ENCODE measurements at regions not wholly inside any gene's neighbourhood (a gene's known extent, or its start where the extent isn't known, plus 50 kb on each side); places are given as distances from the start of the nearest gene placed in this dataset.
"Not testable (repeated sequence)": the region's sequence is repeated elsewhere in the genome, so short reads cannot be mapped to it uniquely, and the experiment has no call there.

DNA sequence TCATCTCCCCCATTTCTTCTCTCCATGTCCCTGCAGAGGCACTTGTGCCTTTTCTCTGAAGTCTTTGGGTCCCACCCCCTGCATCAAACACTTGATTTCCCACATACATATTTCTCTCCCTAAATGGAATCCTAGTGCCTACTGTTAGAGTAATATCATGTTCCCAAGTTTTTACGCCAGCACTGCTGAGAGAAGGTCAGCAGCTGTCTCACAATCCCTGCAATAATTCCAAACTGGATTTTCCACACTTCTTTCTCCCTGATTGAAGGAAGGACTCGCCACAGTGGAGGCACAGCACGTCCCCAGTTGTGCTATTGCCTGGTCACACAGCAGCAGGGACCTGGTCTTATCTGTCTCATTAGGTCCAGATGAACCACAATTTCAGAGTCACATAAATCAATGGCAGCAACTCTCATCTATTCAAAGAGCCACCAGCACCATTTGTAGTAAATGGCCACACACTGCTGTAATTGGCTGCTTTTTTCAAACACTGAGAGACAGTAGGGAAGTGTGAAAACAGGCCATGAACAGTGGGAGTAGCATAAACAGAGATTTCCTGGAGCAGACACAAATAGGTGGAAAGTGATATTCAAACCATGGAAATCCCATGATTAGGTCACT, 605.5 kb downstream of the XPNPEP1 start:
- WGBS, 5 donors = 49 to 60% (median 53%) methylated on average over 3 of the region's 3 CpGs
- no peaks in the 10 kb centered on the region for H3K27me3 ChIP-seq (replicated peaks in 1 of 7)
- intact Hi-C loops (cut with DNase I; ENCODE audit: low total_unique reads) = no loop called here
- no peak for DNase-seq
- no peaks in the 10 kb centered on the region for H3K36me3 ChIP-seq
- no peak overlapping the region for H3K27ac ChIP-seq
- H3K4me3 ChIP-seq = no peak overlapping the region
- TF ChIP-seq, protein P1, sequence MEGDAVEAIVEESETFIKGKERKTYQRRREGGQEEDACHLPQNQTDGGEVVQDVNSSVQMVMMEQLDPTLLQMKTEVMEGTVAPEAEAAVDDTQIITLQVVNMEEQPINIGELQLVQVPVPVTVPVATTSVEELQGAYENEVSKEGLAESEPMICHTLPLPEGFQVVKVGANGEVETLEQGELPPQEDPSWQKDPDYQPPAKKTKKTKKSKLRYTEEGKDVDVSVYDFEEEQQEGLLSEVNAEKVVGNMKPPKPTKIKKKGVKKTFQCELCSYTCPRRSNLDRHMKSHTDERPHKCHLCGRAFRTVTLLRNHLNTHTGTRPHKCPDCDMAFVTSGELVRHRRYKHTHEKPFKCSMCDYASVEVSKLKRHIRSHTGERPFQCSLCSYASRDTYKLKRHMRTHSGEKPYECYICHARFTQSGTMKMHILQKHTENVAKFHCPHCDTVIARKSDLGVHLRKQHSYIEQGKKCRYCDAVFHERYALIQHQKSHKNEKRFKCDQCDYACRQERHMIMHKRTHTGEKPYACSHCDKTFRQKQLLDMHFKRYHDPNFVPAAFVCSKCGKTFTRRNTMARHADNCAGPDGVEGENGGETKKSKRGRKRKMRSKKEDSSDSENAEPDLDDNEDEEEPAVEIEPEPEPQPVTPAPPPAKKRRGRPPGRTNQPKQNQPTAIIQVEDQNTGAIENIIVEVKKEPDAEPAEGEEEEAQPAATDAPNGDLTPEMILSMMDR (IDR thresholded peaks at IDR 0.05 in 8 of 11, conservative IDR thresholded peaks at IDR 0.05 in 3 of 11) = no peak
- H3K4me1 ChIP-seq = no peaks in the 10 kb centered on the region
- peaks cover 0 to 19% (median 13%) of the 10 kb centered on the region in 8 donors for H3K9me3 ChIP-seq

- intact Hi-C loops (cut with DNase I; ENCODE audit: low total_unique reads) = not testable (repeated sequence)
- WGBS, 5 donors = 65 to 86% (median 69%) methylated on average over 3 of the region's 3 CpGs
Observed at GRCh38 chr10:109314016-109314415, 609.3 kb downstream of the XPNPEP1 start.

GRCh38 chr10:109312555-109312954, 610.8 kb downstream of the XPNPEP1 start:
- H3K36me3 ChIP-seq; H3K4me1 ChIP-seq; DNase-seq; H3K4me3 ChIP-seq; H3K27ac ChIP-seq; intact Hi-C loops (cut with DNase I; ENCODE audit: low total_unique reads); H3K27me3 ChIP-seq (replicated peaks in 1 of 7); H3K9me3 ChIP-seq: not testable (repeated sequence)
- 60 to 82% (median 64%) methylated on average over 4 of the region's 4 CpGs for WGBS, 5 donors

More at GRCh38 chr10:109314016-109314415, 609.3 kb downstream of the XPNPEP1 start:
- not testable (repeated sequence) for DNase-seq; H3K36me3 ChIP-seq; H3K4me3 ChIP-seq; H3K27ac ChIP-seq; H3K4me1 ChIP-seq; H3K27me3 ChIP-seq (replicated peaks in 1 of 7); H3K9me3 ChIP-seq

- no peak for DNase-seq
- Histone ChIP-seq H3K4me3 (no peak overlapping the region), H3K9me3 (no peaks in the 10 kb centered on the region), H3K27ac (no peak overlapping the region), H3K4me1 (no peaks in the 10 kb centered on the region), H3K27me3 (replicated peaks in 1 of 7) (no peaks in the 10 kb centered on the region), H3K36me3 (no peaks in the 10 kb centered on the region)
- intact Hi-C loops (cut with DNase I; ENCODE audit: low total_unique reads) = no loop called here
- 40 to 50% (median 43%) methylated on average over 6 of the region's 6 CpGs for WGBS, 5 donors
- TF ChIP-seq, protein P1 (IDR thresholded peaks at IDR 0.05 in 8 of 11, conservative IDR thresholded peaks at IDR 0.05 in 3 of 11) = no peak
- TF ChIP-seq POLR2AphosphoS5 (IDR thresholded peaks at IDR 0.05) (no peak), POLR2A (IDR thresholded peaks at IDR 0.05) (no peak)
Observed at GRCh38 chr10:109308971-109309370, 614.3 kb downstream of the XPNPEP1 start.

DNA sequence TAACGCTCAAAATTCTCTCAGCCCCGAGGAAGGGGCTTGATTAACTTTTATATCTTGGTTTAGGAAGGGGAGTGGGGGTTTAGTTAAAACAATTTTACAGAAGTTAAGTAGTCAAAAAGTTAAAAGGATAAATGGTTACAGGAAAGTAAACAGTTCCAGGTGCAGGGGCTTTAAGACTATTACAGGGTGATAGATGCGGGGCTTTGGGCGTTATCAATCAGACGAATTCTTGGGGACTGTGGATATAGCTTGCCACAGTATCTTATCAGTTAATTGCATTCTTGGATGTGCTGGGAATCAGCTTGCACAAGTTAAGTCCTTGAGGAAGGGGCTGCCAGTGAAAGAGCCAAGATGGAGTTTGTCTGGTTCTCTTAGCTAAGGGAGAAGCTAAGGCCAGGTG, 616.2 kb downstream of the XPNPEP1 start:
- H3K36me3 ChIP-seq; DNase-seq; H3K4me1 ChIP-seq; H3K9me3 ChIP-seq; H3K4me3 ChIP-seq; H3K27me3 ChIP-seq (replicated peaks in 1 of 7); intact Hi-C loops (cut with DNase I; ENCODE audit: low total_unique reads); H3K27ac ChIP-seq: not testable (repeated sequence)
- 50 to 71% (median 62%) methylated on average over 5 of the region's 5 CpGs for WGBS, 5 donors

DNA sequence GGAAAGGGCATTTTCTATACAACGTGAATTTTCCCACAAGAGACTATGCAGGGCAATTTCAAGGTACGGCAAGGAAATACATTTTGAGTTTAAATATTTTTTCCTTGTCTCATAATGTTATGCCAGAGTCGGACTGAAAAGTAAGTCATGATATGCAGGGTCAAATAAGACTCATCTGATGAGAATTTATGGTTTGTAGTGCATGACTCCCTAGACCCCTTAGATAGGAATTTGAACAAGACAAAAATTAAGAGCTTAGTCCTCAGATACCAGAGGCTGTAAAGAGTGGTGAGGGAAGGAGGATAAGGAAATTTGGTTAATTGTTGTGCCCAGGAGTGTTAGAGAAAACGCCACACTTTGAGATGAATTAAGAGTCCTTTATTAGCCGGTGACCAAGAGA, 616.6 kb downstream of the XPNPEP1 start:
- no peak overlapping the region for H3K27ac ChIP-seq
- 51 to 60% (median 56%) methylated on average over 5 of the region's 5 CpGs for WGBS, 5 donors
- no peaks in the 10 kb centered on the region for H3K4me1 ChIP-seq
- no peaks in the 10 kb centered on the region for H3K36me3 ChIP-seq
- TF ChIP-seq POLR2AphosphoS5 (IDR thresholded peaks at IDR 0.05) (no peak), POLR2A (IDR thresholded peaks at IDR 0.05) (no peak)
- TF ChIP-seq, protein P1 (IDR thresholded peaks at IDR 0.05 in 8 of 11, conservative IDR thresholded peaks at IDR 0.05 in 3 of 11) = no peak
- no peaks in the 10 kb centered on the region for H3K9me3 ChIP-seq
- no peak for DNase-seq
- intact Hi-C loops (cut with DNase I; ENCODE audit: low total_unique reads) = no loop called here
- no peaks in the 10 kb centered on the region for H3K27me3 ChIP-seq (replicated peaks in 1 of 7)
- H3K4me3 ChIP-seq = no peak overlapping the region

Measured in spleen (tissue), 11 donors.